HG03039 (cell line): ENCODE measurements at regions not wholly inside any gene's neighbourhood (a gene's known extent, or its start where the extent isn't known, plus 50 kb on each side); places are given as distances from the start of the nearest gene placed in this dataset.
"Not testable (repeated sequence)": the region's sequence is repeated elsewhere in the genome, so short reads cannot be mapped to it uniquely, and the experiment has no call there.

Experiments
- ATAC-seq: cut with Tn5 transposase; IDR thresholded peaks from one replicate; pipeline ENCODE4 v1.9.1; 2021; ENCODE audit warnings: mild to moderate bottlenecking, moderate library complexity; ENCODE audit not compliant: unreplicated experiment

DNA sequence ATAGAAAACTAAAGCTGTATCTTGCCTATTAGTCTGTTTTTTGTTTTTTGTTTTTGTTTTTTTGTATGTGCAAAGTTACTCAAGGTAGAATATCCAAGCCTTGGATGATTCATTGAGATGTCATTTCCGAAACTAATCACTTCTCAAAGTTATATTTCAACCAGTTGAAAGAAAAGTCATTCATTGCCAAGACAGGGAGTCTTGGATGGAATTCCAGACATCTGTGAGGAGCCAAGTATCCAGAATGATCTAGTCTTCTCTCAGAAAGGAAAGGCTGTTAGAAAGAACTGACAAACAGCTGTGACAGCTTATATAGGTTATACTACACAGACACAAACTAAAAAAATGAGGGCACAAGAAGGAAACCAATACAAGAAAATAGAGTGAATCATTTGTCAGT, 141.1 kb upstream of the NDST3 start:
- ATAC-seq, result no peak

DNA sequence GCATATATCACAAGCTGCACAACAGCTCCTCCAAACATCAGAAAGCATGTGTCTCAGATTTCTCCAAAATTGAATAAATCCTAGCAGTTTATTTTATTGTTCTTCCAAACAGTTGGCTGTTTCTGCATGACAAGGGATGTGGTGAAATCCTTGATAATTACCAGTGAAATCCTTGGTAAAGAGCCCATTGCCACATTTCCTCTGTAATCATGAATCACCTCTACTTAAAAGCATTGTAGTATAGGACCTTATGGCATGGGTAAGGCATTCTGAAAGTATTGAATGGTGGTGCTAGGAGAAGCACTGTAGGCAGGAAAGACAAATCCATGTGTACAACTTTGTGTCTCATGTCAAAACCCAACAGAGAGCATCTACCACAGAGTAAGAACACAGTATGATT, 135.8 kb upstream of the NDST3 start:
- no peak for ATAC-seq

DNA sequence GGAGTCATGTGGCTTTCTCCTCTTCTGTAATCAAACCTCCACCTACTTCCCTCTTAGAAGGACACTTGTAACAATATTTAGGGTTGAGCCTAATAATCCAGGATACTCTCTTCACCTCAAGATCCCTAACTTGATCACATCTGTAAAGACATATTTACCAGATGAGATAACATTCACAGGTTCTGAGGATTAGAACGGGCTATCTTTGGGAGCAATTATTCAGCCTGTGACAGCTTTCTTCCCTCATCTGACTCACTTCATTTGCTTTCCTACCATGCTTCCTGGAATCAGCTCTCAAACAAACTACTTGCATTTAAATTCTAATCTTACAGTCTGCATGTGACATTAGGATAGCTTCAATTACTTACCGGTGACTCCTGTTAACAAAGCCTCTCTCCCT, 133.5 kb upstream of the NDST3 start:
- ATAC-seq, result no peak

DNA sequence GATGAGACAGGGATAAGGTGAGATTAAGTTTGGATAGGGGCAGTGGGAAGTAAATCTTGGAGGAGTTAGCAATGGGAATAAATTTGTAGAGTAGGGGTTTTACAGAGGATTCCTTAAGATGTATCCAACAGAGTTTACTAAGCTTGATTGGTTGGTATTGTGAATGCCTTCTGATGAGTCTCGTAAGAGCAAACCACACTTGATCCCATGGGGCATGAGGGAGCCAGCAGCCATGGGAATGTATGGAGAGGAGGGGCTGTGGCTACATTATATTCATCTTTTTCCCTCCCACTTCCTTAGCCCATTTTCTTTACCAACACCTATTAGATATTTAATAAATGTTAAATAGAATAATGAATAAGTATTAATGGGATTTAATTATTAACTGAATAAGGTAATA, 126.6 kb upstream of the NDST3 start:
- no peak for ATAC-seq

DNA sequence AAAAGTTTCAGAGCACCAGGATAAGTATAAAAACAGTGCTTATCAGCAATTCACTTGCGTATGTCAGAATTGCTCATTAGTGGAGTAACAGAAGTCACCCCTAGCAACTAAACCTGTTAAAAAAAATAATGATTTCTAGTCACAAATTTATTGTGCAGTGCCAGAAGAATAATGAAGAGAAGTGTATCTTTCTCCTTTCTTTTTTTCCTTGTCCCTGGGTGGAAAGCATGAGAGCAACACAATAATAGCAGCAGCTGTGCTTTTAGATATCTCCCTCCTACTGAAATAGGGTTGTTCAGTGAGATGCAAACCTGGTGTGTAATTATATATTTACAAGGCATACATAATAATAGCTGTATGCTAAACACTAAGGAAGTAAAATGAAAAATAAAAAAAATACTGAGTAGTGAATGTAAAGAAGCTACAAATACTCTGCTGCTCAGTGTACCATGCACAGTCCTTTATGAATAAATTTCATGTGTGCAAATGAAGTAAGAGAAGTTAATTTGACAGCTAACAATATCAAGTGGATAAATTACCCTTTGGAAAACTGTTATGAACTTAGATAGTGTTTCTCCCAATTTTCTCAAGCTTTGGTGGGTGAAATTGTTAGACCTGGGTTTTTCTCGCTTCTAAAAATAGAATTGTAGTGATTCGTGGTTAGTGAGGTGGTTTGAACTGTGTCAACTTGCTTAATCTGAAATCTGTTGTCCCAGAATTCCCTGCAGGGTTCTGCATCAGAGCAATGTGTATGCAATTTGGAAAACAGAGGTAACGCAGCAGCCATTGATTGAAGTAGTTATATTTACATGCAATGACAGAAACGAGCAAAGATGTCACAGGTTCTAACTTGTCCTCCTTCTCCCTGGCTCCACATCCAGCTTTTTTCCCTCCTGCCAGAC, 125.7 kb upstream of the NDST3 start:
- ATAC-seq, result no peak

DNA sequence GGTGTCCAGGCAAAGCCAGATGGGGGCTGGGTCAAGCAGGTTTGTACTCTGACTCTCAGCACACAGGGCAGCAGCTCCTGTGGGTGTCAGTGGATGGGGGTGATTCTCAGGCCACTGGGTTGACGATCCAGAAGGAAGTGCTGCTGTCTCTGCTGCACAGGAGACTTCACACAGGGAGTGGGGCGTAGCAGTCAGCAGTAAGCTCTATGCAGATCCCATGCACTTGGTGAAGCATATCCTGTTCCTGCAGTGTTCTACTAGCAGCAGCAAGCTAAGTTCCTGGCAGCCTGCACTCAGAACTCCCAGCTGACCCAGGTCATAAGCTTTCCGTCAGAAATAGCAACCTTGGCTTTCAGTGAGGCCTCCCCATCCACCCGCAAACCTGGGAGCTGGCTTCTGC, 117.6 kb upstream of the NDST3 start:
- ATAC-seq, result no peak

DNA sequence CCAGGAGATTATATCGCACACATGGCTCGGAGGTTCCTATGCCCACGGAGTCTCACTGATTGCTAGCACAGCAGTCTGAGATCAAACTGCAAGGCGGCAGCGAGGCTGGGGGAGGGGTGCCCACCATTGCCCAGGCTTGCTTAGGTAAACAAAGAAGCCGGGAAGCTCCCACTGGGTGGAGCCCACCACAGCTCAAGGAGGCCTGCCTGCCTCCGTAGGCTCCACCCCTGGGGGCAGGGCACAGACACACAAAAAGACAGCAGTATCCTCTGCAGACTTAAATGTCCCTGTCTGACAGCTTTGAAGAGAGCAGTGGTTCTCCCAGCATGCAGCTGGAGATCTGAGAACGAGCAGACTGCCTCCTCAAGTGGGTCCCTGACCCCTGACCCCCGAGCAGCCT, 112.0 kb upstream of the NDST3 start:
- ATAC-seq, result not testable (repeated sequence)

DNA sequence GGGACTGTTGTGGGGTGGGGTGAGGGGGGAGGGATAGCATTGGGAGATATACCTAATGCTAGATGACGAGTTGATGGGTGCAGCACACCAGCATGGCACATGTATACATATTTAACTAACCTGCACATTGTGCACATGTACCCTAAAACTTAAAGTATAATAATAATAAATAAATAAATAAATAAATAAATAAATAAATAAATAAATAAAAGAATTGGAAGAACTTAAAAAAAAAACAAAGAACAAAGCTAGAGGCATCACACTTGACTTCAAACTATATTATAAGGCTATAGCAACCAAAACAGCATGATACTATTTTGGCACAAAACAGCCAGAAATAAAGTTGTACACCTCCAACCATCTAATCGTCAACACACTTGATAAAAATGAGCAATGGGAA, 106.5 kb upstream of the NDST3 start:
- ATAC-seq, result not testable (repeated sequence)

DNA sequence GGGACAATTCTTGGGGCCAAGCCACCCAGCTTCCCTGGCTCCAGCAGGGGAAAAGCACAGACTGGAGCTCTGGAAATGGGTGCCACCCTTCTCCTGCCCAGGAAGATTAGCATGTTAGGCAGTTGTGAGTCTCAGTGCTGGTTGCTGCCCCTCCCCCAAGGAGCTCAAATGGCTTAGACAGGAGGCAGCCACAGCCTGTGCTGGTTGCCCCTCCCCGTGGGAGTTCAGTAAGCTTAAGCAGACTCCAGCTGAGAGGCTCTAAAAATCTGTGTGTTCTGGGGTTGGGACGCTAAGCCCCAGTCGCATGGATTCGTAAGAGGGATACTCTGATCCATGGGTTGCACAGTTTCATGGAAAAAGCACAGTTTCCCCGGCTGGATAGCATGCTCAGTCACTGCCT, 92.7 kb upstream of the NDST3 start:
- no peak for ATAC-seq

DNA sequence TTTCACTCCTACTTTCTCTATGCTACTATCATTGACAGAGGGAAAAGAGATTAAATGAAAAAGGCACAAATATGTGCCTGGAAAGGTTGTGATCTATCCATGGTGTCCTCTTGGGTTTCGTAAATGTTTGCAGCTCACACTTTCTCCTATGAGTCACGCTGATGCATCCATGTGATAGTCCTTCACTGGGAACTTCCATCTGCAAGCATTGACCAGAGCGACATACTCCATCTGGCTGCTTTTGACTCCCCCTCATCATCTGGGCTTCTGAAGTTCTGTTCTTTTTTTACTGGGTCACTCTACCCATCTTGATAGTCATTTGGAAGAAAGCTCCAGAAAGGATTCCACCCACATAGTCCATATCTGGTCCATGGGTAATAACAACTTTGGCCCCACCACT, 84.7 kb upstream of the NDST3 start:
- no peak for ATAC-seq

DNA sequence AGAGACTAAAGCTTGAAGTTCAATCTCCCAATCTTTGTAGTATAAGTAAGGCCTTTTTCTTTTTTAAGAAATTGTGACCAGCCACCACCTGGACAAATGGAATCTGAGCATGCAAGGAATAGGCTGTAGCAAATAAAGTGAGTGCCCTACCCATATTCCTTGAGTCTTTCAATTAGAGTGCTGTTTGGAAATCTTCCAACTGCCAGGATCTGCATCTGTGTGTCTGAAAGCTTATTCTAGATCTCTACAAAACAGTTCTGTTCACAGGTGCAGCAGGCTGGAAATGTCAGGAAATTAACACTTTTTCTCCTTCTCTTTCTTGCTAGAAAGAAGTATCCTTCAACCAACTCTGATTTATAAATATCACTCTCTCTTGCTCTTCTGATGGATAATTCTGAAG, 76.7 kb upstream of the NDST3 start:
- ATAC-seq, result no peak

DNA sequence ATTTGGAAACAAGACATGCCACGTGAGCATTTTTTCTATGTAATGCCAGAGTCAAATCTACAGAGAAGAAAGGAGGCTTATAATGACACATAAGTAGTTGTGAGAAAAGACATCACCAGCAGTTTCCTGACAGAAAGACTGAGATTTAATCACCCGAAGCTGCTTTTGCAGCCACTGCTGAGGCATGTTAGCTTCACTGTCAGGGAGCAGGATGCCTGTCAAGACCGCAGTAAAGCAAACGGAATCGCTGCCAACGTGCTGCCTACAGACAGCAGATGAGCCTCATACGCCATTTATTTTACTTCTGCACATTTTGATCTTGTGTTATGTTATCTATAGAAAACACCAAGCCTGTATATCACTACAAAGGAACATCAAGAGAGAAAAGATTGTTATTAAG, 68.7 kb upstream of the NDST3 start:
- no peak for ATAC-seq

DNA sequence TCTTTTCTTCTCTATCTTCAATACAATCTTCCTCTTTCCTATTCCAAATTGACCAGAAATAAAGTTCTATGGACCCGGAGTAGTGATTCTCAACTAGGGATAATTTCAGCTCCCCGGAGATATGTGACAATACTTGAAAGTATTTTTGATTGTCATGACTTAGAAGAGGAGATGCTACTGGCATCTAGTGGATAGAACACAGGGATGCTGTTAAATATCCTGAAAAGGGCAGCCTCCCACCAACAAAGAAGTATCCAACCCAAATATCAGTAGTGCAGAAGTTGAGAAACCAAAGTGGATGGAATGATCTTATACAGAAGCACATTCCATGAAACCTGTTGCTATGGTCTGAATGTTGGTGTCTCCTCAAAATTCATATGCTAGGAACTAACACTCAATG, 65.7 kb upstream of the NDST3 start:
- ATAC-seq, result no peak

DNA sequence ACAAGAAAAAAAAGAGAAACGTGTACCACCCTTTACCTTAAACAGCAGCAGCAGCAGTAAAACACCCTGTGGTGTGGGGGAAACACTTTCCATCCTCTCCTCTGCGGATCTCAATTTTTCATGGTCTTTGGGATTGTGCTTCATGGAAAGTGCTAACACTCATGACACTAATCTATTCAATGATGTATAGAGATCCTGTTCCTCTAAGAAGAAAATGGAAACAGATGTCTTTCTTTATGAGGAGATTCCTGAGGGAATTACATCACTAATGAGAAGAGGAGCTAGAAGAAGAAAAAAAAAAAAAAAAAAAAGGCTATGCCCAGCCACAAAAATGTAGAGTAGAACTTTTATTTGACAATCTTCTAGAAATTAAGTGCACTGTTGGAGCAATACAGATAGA, 62.9 kb upstream of the NDST3 start:
- no peak for ATAC-seq

DNA sequence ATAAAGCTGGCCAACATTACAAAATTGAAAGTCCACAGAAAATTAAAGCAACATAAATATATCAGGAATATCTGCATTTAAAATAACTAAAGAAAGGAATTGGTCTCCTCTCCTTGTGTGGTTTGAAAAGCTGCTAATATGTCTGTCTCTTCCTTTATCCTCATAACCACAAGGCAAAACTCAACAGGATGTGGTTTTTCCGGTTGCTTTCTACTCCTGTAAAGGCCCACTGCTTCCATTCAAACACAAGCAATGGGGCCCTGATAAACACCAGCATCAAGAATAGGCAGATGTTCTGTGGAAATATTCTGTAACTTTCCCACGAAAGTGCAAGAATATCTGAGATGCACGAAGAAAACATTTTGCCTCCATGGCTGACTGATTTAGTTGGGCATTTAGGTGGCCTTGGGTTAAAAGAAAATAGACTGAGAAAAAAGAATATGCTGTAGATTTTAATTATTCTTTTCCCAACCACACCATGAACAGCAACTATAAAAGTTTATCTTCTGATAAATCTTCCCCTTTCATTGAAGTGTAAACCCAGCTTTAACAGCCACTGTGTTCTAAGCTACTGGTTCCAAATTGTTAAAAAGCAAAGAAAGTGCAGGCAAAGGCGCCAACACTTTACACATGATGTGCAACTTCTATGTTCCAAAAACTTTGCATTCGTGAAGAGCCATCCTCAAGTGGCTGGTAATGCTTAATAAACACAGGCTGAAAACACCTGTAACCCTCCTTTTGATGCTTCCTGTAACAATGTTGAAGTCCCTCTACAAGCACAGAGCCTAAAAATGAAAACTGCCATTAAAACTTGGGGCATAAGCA, 50.5 kb upstream of the NDST3 start:
- no peak for ATAC-seq

DNA sequence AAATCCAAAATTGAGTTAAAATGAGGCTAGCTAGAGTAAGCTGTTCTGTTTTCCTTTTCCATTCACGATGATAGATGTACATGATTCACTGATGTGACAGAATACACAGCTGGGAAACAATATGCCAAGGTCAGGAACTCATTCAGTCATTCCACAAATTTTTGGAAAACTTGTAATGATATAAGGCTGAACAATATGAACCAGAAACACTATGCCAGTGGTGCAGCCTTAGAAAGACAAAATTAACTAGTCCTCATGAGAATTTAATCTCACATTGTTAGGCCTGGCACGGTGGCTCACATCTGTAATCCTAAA, 50.0 kb upstream of the NDST3 start:
- no peak for ATAC-seq
